Panc1 (cell line): ENCODE measurements at regions not wholly inside any gene's neighbourhood (a gene's known extent, or its start where the extent isn't known, plus 50 kb on each side); places are given as distances from the start of the nearest gene placed in this dataset.

Experiments used
- ATAC-seq: fragments of 200-7000 bp; cut with Tn5 transposase; 2 replicates; pipeline ENCODE4 v1.9.1; 2020; ENCODE audit warnings: mild to moderate bottlenecking, moderate library complexity
- BruUV-seq: library from RNA; stranded (reverse); fragments of 400-500 nt; replicated peaks from 2 replicates; lab custom pipeline; 2021; lab: Mats Ljungman, UMichigan
- CTCF ChIA-PET: fragments of 300-600 bp; sonication (Branson Sonifier 250); formaldehyde crosslinking; loops from one replicate; lab custom pipeline; 2022; ENCODE audit warnings: antibody characterized with exemption; lab: Charles Lee
- POLR2A ChIA-PET: fragments of 300-600 bp; sonication (Branson Sonifier 250); formaldehyde crosslinking; loops from one replicate; lab custom pipeline; 2022; ENCODE audit warnings: antibody characterized with exemption; lab: Charles Lee
- DNase-seq: peaks from one replicate; pipeline ENCODE4 v3.0.0-alpha.2; 2010; ENCODE audit warnings: low read depth, low spot score
- H3K27ac ChIP-seq: 2 replicates; pipeline ENCODE4 v1.5.1; 2011; ENCODE audit warnings: mild to moderate bottlenecking, low read length, inconsistent platforms
- H3K27me3 ChIP-seq: fragments of 200-500 bp; sonication (Bioruptor generic); 2 replicates; pipeline ENCODE4 v1.6.0; 2014; ENCODE audit warnings: low read length, inconsistent platforms; ENCODE audit not compliant: control insufficient read depth, insufficient read depth
- H3K36me3 ChIP-seq: fragments of 200-500 bp; sonication (Bioruptor generic); 2 replicates; pipeline ENCODE4 v1.5.1; 2014; ENCODE audit warnings: inconsistent platforms, mild to moderate bottlenecking, low read length, moderate library complexity; ENCODE audit not compliant: control insufficient read depth, insufficient read depth
- H3K4me1 ChIP-seq: 2 replicates; pipeline ENCODE4 v1.5.1; 2011; ENCODE audit warnings: inconsistent platforms, mild to moderate bottlenecking, low read length, moderate library complexity; ENCODE audit not compliant: control insufficient read depth, insufficient read depth
- H3K4me3 ChIP-seq, 2 experiments: 2 replicates each; pipeline ENCODE4 v1.5.1; 2011 to 2012; ENCODE audit warnings: low read depth in 2 of 2, low read length in 2 of 2, mild to moderate bottlenecking in 2 of 2, inconsistent platforms in 1 of 2, moderate library complexity in 1 of 2
- H3K9me3 ChIP-seq: fragments of 200-500 bp; sonication (Bioruptor generic); 2 replicates; pipeline ENCODE4 v1.5.1; 2014; ENCODE audit warnings: low read depth, mild to moderate bottlenecking, inconsistent platforms, low read length, moderate library complexity; ENCODE audit not compliant: control insufficient read depth, insufficient read depth
- POLR2AphosphoS5 ChIP-seq: IDR thresholded peaks from 2 replicates; pipeline ENCODE4 v1.6.1; 2012; ENCODE audit warnings: mild to moderate bottlenecking, low read depth, low read length, moderate library complexity
- SIN3A ChIP-seq: IDR thresholded peaks from 2 replicates; pipeline ENCODE4 v1.6.1; 2012; ENCODE audit warnings: low read depth, mild to moderate bottlenecking, low read length, moderate library complexity, borderline replicate concordance; ENCODE audit not compliant: insufficient read depth
- TCF7L2 ChIP-seq: IDR thresholded peaks from 2 replicates; pipeline ENCODE4 v1.6.1; 2011; ENCODE audit warnings: mild to moderate bottlenecking, low read depth, low read length, inconsistent platforms
- in situ Hi-C: cut with HindIII; loops from 2 replicates; pipeline ENCODE4 v1.10.0; 2016; ENCODE audit warnings: low sequenced_read_pairs, low pct_unique_long_range_greater_than_20kb
- intact Hi-C: fragments of 100-400 bp; cut with micrococcal nuclease; formaldehyde crosslinking; loops from one replicate; pipeline ENCODE4 v1.10.0; 2022; ENCODE audit not compliant: unreplicated experiment
- TF ChIP-seq, protein P1 (sequence below): fragments of 450-650 bp; IDR thresholded peaks from 2 replicates; pipeline ENCODE4 v1.5.1; 2017; ENCODE audit warnings: mild to moderate bottlenecking
- TF ChIP-seq, protein P2 (sequence below), 2 experiments: IDR thresholded peaks; 2 replicates each; pipeline ENCODE4 v1.6.1; 2011 to 2012; ENCODE audit warnings: low read depth in 2 of 2, control low read depth in 1 of 2, low read length in 1 of 2, mild to moderate bottlenecking in 1 of 2, moderate library complexity in 1 of 2; ENCODE audit not compliant: insufficient read depth in 1 of 2

DNA sequence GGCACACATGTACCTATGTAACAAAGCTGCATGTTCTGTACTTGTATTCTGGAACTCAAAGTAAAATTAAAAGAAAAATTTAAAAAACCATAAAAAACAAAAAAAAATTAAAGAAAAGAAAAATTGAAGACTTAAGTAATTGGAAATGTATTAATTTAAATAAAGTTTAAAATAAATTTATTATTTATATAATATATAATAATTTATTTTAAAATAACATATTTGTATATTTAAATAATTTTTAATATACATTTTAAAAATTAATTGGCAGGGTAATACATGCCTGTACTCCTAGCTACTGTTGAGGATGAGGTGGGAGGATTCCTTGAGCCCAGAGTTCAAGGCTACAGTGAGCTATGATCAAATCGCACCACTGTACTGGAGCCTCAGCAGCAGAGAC lies 1830.6 kb upstream of the CELF4 start:
- TF ChIP-seq, protein P1, sequence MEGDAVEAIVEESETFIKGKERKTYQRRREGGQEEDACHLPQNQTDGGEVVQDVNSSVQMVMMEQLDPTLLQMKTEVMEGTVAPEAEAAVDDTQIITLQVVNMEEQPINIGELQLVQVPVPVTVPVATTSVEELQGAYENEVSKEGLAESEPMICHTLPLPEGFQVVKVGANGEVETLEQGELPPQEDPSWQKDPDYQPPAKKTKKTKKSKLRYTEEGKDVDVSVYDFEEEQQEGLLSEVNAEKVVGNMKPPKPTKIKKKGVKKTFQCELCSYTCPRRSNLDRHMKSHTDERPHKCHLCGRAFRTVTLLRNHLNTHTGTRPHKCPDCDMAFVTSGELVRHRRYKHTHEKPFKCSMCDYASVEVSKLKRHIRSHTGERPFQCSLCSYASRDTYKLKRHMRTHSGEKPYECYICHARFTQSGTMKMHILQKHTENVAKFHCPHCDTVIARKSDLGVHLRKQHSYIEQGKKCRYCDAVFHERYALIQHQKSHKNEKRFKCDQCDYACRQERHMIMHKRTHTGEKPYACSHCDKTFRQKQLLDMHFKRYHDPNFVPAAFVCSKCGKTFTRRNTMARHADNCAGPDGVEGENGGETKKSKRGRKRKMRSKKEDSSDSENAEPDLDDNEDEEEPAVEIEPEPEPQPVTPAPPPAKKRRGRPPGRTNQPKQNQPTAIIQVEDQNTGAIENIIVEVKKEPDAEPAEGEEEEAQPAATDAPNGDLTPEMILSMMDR = no peak
- TF ChIP-seq POLR2AphosphoS5 = no peak
- TF ChIP-seq TCF7L2 = no peak
- TF ChIP-seq SIN3A = no peak
- TF ChIP-seq, protein P2, sequence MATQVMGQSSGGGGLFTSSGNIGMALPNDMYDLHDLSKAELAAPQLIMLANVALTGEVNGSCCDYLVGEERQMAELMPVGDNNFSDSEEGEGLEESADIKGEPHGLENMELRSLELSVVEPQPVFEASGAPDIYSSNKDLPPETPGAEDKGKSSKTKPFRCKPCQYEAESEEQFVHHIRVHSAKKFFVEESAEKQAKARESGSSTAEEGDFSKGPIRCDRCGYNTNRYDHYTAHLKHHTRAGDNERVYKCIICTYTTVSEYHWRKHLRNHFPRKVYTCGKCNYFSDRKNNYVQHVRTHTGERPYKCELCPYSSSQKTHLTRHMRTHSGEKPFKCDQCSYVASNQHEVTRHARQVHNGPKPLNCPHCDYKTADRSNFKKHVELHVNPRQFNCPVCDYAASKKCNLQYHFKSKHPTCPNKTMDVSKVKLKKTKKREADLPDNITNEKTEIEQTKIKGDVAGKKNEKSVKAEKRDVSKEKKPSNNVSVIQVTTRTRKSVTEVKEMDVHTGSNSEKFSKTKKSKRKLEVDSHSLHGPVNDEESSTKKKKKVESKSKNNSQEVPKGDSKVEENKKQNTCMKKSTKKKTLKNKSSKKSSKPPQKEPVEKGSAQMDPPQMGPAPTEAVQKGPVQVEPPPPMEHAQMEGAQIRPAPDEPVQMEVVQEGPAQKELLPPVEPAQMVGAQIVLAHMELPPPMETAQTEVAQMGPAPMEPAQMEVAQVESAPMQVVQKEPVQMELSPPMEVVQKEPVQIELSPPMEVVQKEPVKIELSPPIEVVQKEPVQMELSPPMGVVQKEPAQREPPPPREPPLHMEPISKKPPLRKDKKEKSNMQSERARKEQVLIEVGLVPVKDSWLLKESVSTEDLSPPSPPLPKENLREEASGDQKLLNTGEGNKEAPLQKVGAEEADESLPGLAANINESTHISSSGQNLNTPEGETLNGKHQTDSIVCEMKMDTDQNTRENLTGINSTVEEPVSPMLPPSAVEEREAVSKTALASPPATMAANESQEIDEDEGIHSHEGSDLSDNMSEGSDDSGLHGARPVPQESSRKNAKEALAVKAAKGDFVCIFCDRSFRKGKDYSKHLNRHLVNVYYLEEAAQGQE (IDR thresholded peaks at IDR 0.05; ENCODE audit: insufficient read depth in 1 of 2, low read depth in 2 of 2, low read length in 1 of 2) = no peak
- H3K27me3 ChIP-seq = no peaks in the 10 kb centered on the region
- BruUV-seq = no TSS peak
- ChIA-PET CTCF (no interaction called here), POLR2A (interaction anchor here (0.6 kb wide), 1 partner anchor 8 kb away, joined by 3 read pairs; no protein-coding TSS in a partner anchor)
- H3K4me3 ChIP-seq = no peak overlapping the region
- H3K4me1 ChIP-seq = no peaks in the 10 kb centered on the region
- no peak overlapping the region for H3K27ac ChIP-seq
- no peaks in the 10 kb centered on the region for H3K9me3 ChIP-seq
- no peaks in the 10 kb centered on the region for H3K36me3 ChIP-seq
- in situ Hi-C loops = no loop called here
- DNase-seq = no peak
- intact Hi-C loops = no loop called here
- ATAC-seq = no peak

DNA sequence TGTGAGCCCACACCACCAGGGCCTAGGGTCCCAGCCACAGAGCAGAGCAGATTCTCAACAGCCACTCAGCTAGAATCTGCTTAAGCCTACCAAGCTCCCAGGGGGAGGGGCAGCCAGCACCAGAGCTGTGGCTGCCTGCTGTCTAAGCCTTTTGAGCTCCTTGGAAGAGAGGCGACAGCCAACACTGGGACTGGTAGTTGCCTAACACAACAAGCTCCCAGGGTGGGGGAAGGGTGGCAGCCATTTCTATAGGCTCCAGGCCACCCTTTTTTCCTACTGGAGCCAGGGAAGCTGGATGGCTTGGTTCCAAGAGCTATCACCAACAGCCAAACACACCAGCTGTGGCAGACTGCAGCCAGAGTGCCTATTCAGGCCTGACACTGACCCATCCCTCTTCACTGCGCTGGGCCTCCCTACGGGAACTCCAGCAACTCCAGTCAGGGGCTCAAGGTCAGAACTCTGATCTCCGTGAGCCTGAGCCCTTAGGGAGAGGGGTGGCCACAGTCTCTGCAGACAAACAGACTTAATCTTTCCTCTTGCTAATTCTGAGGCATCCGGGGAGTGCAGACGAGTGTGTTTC lies 1824.3 kb upstream of the CELF4 start:
- no peaks in the 10 kb centered on the region for H3K9me3 ChIP-seq
- no peak overlapping the region for H3K4me3 ChIP-seq
- intact Hi-C loops (no loop called here), in situ Hi-C loops (no loop called here)
- ATAC-seq = no peak
- BruUV-seq = no TSS peak
- H3K27me3 ChIP-seq = no peaks in the 10 kb centered on the region
- no peak overlapping the region for H3K27ac ChIP-seq
- CTCF ChIA-PET = no interaction called here
- no peak for DNase-seq
- no peaks in the 10 kb centered on the region for H3K4me1 ChIP-seq
- no peaks in the 10 kb centered on the region for H3K36me3 ChIP-seq
- TF ChIP-seq, protein P2 (IDR thresholded peaks at IDR 0.05; ENCODE audit: insufficient read depth in 1 of 2, low read depth in 2 of 2, low read length in 1 of 2) = no peak
- TF ChIP-seq TCF7L2 (no peak), SIN3A (no peak), POLR2AphosphoS5 (no peak)
- TF ChIP-seq, protein P1 = no peak
- POLR2A ChIA-PET = no interaction called here
